MG63 (cell line): ENCODE measurements at regions not wholly inside any gene's neighbourhood (a gene's known extent, or its start where the extent isn't known, plus 50 kb on each side); places are given as distances from the start of the nearest gene placed in this dataset.
"Not testable (repeated sequence)": the region's sequence is repeated elsewhere in the genome, so short reads cannot be mapped to it uniquely, and the experiment has no call there.

ENCODE experiments used
- DNase-seq: peaks from one replicate; pipeline ENCODE4 v3.0.0-alpha.2; 2020
- H3K27me3 ChIP-seq: fragments of 250-450 bp; sonication (Bioruptor Pico); 2 replicates; pipeline ENCODE4 v1.5.1; 2020; ENCODE audit warnings: mild to moderate bottlenecking, moderate library complexity
- H3K36me3 ChIP-seq: fragments of 250-450 bp; sonication (Bioruptor Pico); 2 replicates; pipeline ENCODE4 v1.5.1; 2020; ENCODE audit warnings: mild to moderate bottlenecking, moderate library complexity
- H3K4me3 ChIP-seq: fragments of 250-450 bp; sonication (Bioruptor Pico); 2 replicates; pipeline ENCODE4 v1.5.1; 2020; ENCODE audit warnings: mild to moderate bottlenecking, moderate library complexity
- H3K9me3 ChIP-seq: fragments of 250-450 bp; sonication (Bioruptor Pico); 2 replicates; pipeline ENCODE4 v1.5.1; 2020; ENCODE audit warnings: mild to moderate bottlenecking, moderate library complexity

DNA sequence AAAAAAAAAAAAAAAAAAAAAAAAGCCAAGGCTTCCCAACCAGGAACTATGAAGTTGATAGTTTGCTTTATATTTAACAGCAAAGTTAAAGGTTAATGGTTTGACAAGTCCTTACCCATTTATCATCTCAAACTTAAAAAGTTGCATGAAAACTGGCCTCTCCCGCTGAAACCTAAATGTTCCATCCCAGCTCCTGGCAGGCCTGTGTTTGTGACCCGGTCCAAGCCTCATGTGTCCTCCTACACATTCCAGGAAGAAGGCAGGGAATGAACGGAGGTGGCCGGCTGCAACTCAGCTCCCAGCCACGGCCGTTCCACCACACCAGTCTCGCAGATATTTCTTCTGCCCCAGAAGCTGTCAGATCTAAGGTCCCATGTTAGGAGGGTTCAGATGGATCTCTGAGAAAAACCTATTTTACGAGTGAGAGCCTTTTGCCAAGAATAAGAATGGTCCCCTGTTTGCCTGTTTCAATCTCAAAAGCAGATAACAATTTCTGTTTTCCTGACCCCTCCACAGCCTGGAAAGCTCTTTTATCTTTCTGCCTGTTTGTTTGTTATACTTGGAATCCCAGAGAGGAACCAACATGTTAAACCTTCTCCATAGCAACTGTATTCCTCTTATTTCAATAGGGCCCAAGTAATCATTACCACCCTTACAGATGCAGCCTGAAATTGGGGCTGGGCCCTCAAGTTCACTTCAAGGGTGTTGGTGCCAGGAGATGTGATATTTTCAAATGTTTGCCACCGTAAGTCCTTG lies 56.5 kb downstream of the KCTD12 start:
- H3K27me3 ChIP-seq = no peaks in the 10 kb centered on the region
- DNase-seq = no peak

DNA sequence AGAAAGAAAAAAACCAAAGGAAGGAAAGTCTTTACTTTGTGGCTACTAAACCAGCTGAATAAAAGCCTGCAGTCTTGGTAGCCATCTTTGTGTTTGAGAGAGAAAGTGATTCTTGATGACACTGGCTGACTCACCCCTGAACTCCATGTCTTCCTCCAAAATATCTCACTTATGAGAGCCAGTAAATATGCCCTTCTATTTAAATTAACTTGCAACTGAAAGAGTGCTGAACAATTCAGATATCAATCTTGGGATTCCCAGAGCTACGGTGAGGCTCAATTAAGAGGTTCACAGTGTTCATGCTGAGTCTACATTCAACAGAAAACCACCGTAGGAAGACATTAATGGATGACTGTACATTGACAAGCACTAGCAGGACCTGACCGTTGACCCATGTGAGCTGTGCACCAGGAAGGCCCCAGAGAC lies 57.9 kb downstream of the KCTD12 start:
- Histone ChIP-seq H3K4me3 (no peak overlapping the region), H3K36me3 (no peaks in the 10 kb centered on the region), H3K9me3 (no peaks in the 10 kb centered on the region), H3K27me3 (no peaks in the 10 kb centered on the region)
- no peak for DNase-seq

More for the DNA sequence above, 56.5 kb downstream of the KCTD12 start:
- Histone ChIP-seq H3K36me3 (no peaks in the 10 kb centered on the region), H3K9me3 (no peaks in the 10 kb centered on the region), H3K4me3 (no peak overlapping the region)

DNA sequence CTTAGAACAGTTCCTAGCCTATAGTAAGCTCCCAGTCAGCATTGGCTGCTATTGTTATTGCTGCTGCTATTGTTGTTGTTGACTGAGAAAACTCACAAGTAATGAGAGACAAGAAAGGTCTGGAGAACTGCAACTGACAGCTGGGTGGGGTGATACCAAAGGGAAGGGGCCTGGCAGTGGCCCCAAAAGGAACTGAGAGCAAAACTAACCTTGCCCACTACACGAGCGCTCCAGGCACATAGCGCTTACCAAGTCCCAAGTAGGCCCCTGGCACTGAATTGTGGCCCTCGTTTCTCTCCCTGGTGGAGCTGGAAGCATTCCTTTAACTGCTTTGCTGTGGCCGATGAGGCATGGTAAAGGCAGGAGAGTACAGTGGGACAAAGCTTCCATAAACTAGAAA lies 59.7 kb downstream of the KCTD12 start:
- no peak overlapping the region for H3K4me3 ChIP-seq
- DNase-seq = no peak

DNA sequence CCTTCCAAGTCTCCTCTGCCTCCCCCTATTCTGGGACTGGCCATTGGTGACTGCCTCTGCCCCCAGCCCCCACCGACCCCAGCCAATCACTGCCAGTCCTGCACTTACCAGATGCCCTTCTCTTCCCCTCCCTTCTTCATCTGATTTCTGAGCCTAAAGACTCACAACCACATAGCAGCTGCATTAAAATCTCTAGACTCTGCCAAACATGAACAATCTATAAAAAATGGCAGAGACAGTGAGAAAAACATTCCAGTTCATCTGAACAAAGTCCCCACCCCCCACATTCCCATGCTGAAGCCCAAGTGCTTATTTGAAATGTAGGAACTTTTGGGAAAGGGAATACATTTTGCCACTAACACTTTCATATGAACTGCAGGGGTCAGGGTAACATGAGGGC lies 60.8 kb downstream of the KCTD12 start:
- no peaks in the 10 kb centered on the region for H3K36me3 ChIP-seq
- no peak for DNase-seq
- no peaks in the 10 kb centered on the region for H3K9me3 ChIP-seq
- no peaks in the 10 kb centered on the region for H3K27me3 ChIP-seq
- no peak overlapping the region for H3K4me3 ChIP-seq

More for the DNA sequence above, 59.7 kb downstream of the KCTD12 start:
- H3K36me3 ChIP-seq = no peaks in the 10 kb centered on the region
- no peaks in the 10 kb centered on the region for H3K9me3 ChIP-seq
- H3K27me3 ChIP-seq = no peaks in the 10 kb centered on the region

DNA sequence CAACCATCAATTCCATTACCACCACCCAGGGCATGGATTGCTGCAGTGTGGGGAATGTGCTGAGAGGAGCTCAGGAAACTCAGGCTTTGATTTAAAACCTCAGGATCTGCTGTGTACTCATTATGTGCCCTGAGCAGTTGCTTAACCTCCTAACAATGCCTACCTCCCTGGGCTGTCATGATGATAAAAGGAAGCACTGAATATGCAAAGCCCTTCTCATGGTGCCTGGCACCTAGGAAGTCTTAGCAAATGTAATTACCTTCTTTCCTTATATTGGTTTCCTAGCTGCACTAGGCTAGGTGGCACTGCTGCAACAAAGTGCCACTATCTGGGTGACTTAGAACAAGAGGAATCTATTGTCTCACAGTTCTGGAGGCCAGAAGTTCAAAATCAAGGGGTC lies 62.2 kb downstream of the KCTD12 start:
- Histone ChIP-seq H3K27me3 (no peaks in the 10 kb centered on the region), H3K4me3 (no peak overlapping the region), H3K9me3 (no peaks in the 10 kb centered on the region), H3K36me3 (no peaks in the 10 kb centered on the region)
- DNase-seq = no peak

DNA sequence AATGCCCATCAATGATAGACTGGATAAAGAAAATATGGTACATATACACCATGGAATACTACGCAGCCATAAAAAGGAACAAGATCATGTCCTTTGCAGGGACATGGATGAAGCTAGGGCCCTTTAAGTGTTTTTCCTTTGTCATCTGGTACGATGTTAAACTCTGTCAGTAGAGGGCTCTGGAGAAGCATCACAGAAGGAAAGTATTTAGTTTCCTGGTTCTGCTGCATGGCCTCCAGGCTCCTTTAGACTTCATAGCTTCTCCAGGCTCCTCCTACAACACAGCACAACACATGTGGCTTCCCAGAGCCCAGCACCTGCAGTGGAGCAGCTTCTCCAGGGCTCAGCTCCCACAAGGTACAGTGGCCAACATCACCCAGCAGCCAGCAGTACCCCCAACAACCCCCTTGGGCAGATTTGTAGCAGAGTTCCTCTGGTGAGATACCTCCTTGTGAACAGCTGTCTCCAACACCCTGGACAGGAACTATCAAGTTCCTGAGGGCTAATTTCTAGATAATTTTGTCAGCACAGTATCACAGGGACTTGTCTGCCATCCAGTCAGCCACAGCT lies 63.4 kb downstream of the KCTD12 start:
- Histone ChIP-seq H3K9me3 (no peaks in the 10 kb centered on the region), H3K27me3 (no peaks in the 10 kb centered on the region), H3K36me3 (no peaks in the 10 kb centered on the region), H3K4me3 (no peak overlapping the region)
- DNase-seq = no peak

DNA sequence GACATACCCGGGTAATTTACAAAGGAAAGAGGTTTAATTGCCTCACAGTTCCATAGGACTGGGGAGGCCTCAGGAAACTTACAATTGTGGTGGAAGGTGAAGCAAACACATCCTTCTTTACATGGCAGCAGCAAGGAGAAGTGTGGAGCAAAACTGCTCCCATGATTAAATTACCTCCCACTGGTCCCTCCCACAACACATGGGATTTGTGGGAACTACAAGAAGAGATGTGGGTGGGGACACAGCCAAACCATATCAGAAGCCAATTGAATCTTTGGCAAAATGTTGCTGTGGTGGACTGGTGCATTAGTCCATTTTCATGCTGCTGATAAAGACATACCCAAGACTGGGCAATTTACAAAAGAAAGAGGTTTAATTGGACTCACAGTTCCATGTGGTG lies 65.0 kb downstream of the KCTD12 start:
- not testable (repeated sequence) for H3K27me3 ChIP-seq, DNase-seq, H3K4me3 ChIP-seq, H3K9me3 ChIP-seq, H3K36me3 ChIP-seq

DNA sequence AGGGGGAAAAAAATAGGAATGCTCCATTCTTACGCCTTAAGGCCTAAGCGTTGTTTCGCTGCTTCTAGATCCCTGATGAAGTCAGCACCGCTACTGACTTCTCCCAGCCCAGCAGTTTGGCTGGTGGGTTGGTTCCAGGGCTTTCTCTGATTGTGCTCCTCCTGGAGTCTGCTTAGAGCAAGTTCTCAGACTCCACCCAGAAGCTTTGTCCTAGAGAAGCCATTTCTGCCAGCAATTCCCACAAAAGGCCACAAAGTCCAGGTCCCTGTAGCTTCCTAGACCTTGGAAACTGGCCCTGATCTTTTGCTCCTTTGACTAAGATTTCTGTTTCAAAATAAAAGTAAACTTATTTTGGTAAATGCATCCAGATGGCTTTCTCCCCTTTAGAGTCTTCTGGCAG lies 65.4 kb downstream of the KCTD12 start:
- DNase-seq = no peak
- Histone ChIP-seq H3K36me3 (no peaks in the 10 kb centered on the region), H3K4me3 (no peak overlapping the region), H3K9me3 (no peaks in the 10 kb centered on the region), H3K27me3 (no peaks in the 10 kb centered on the region)

DNA sequence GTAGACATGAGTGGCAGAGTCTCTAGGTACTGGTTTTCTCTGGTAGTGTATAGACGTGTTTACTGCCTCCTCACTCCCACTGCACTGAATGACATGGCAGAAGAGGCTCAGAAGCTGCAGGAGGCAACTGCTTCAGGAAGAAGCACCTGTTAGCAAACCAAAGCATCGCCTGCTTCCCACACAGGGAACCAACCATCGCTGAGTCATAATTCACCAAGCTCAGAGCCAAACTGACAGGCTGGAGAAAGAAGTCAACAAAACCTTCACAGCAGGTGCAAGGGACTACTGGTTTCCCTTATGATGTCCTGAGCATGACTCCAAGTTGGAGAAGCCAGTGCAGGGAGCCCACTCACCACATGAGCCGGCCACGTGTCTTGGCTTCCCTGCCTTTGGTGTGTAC lies 69.8 kb downstream of the KCTD12 start:
- H3K36me3 ChIP-seq = no peaks in the 10 kb centered on the region
- no peak overlapping the region for H3K4me3 ChIP-seq
- no peaks in the 10 kb centered on the region for H3K9me3 ChIP-seq
- no peaks in the 10 kb centered on the region for H3K27me3 ChIP-seq
- no peak for DNase-seq

DNA sequence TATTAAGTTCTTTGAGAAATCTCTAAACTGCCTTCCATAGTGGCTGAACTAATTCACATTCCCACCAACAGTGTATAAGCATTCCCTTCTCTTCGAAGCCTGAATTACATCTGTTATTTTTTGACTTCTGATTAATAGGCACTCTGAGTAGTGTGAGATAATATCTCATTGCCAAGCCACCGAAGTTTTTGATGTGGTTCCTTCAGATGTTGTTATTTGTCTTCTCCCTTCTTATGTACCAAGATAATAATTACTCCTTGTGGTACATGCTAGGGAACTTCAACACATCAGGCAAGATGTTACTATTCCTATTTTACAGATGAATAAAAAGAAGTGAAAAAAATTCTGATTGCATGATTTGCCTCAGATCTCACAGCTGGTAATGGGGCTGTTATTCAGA lies 70.9 kb downstream of the KCTD12 start:
- DNase-seq = no peak
- no peak overlapping the region for H3K4me3 ChIP-seq
- H3K9me3 ChIP-seq = peaks cover 3% of the 10 kb centered on the region
- H3K27me3 ChIP-seq = no peaks in the 10 kb centered on the region
- no peaks in the 10 kb centered on the region for H3K36me3 ChIP-seq

DNA sequence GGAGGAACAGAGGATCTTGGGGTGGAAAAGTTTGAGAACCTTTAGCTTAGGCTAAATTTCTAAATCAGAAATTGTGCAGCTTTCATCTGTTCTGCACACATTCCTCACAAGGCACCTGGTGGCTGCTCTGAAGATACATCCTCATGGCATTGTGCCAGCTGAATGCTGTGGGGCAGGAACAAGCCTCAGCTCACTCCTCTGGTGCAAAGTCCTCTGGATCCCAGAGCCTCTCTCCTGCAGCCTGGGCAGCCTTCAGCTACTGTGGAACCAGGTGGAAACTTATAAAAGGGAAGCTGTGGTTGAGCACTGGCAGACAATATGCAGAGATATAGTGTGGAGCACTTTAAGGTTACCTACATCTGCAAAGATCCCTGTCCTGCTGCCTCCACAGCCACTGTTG lies 72.3 kb downstream of the KCTD12 start:
- no peaks in the 10 kb centered on the region for H3K36me3 ChIP-seq
- H3K27me3 ChIP-seq = no peaks in the 10 kb centered on the region
- no peak for DNase-seq
- H3K4me3 ChIP-seq = no peak overlapping the region
- H3K9me3 ChIP-seq = peaks cover 4% of the 10 kb centered on the region

DNA sequence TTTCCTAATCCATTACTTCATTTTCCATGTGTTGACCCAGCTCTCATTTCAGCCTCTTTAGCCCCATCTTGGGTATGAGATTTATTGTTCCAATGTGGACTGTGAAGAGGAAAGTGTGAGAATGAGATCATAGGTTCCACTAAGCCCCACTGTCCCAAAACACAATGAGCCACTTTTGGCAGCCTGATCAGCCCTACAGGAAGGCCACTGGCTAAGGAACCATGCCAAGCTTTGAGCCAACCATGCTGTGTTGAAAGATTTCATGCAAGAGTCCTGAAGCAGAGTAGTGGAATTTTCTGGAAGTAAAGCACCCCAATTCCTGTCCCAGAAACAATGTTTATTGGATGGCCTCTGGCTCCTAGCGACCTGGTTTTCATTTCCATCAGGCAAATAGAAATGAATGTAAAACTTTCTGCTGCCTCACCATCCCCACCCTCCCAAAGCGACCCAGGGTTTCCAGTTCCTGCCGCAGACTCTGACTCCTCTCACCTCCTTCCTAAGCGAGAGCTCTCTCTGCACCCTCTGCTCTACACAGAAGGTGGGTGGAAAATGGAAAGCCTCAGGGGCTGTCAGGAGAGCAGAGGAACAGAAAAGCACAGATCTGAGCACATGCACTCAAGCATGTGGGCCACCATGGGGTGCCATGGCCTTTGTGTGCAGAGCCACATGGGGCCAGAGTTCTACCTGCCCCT lies 73.1 kb downstream of the KCTD12 start:
- Histone ChIP-seq H3K4me3 (no peak overlapping the region), H3K36me3 (no peaks in the 10 kb centered on the region), H3K27me3 (no peaks in the 10 kb centered on the region), H3K9me3 (peaks cover 4% of the 10 kb centered on the region)
- peak; percentile 72 for DNase-seq

DNA sequence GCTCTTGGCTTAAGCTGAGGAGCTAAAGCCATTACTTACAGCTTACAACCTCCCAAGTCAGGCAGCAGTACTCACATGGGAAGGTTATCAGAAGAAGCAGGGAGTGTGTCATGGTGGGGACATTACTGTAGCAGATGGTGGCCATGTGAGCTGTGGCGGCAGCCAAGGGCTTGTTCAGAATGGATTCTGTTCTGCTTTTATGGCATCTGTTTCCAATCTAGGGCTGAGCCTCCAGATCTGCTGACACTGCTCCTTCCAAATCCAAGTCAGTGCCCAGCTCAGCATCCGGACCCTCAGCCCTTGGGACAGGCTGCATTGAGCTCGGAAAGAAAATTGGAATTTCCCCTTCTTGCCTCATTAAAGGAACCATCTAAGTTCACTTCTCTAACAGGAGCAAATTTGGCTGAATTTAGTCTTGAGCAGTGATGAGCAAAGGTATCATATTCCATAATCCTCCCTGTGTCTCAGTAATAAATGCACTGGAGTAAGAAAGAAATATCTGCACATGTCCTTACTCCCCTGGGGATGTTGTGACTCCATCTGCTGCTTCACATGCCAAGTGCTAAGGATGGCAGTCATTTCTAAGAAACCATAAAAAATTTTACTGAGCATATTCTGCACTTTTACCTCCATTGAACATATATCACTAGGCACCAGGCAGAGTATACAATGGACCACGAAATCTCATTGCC lies 73.9 kb downstream of the KCTD12 start:
- no peaks in the 10 kb centered on the region for H3K27me3 ChIP-seq
- DNase-seq = no peak
- peaks cover 4% of the 10 kb centered on the region for H3K9me3 ChIP-seq
- H3K4me3 ChIP-seq = no peak overlapping the region
- H3K36me3 ChIP-seq = no peaks in the 10 kb centered on the region

DNA sequence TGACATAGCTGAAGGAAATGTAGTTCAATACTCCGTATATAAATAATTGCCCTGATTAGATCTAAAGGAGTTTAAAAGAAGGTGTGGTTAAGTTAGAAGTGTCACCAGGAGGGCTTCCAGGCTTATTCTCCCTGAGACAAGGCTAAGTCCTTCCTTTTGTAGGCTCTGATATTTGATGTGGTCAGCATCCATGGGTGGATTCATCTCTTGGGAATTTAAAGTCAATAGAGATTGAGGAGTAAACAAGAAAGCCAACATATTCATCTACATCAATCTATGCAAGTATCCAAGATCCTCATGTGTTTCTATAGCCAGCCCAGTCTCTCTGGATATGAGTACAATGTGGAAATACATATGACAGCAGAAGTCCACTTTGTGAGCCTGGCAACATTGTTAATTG lies 76.8 kb downstream of the KCTD12 start:
- no peak for DNase-seq
- no peaks in the 10 kb centered on the region for H3K36me3 ChIP-seq
- H3K27me3 ChIP-seq = no peaks in the 10 kb centered on the region
- no peak overlapping the region for H3K4me3 ChIP-seq
- peaks cover 4% of the 10 kb centered on the region for H3K9me3 ChIP-seq

DNA sequence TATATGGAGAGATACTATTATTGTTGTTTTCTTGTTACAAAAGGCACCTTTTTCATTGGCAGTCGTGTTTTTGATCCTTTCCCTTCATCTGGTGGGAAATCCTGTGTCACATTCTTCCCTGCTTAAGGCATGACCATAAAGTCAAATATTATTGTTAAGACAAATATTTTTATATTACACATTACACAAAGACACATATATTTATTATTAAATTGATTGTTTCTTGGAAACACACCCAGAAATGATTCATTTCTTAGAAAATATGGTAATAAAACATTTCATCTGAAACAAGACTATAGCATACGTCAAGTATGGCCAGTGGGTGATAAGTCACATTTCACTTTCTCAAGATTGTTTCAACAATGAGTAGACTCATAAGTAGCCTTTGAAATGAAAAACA lies 77.3 kb downstream of the KCTD12 start:
- H3K27me3 ChIP-seq = no peaks in the 10 kb centered on the region
- H3K9me3 ChIP-seq = peaks cover 4% of the 10 kb centered on the region
- H3K36me3 ChIP-seq = no peaks in the 10 kb centered on the region
- DNase-seq = no peak
- H3K4me3 ChIP-seq = no peak overlapping the region

DNA sequence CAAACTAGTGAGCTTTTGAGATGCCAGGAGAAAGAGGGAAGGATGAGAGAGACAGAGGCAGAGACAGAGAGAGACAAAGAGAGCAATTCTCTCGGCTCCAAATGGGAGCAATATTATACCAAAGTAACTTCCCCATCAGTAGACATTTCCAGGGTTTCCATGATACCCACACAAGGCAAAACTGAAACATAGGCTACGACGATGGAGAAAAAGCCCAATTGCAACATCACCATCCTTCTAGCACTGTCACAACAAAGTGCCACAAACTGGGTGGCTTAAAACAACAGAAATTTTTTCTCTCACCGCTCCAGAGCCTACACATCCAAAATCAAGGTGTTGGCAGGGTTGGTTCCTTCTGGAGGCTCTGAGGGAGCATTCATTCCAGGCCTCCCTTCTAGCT lies 81.4 kb downstream of the KCTD12 start:
- Histone ChIP-seq H3K36me3 (no peaks in the 10 kb centered on the region), H3K27me3 (no peaks in the 10 kb centered on the region), H3K9me3 (no peaks in the 10 kb centered on the region; the same call in 1 of the 2 replicates), H3K4me3 (no peak overlapping the region)
- DNase-seq = no peak

DNA sequence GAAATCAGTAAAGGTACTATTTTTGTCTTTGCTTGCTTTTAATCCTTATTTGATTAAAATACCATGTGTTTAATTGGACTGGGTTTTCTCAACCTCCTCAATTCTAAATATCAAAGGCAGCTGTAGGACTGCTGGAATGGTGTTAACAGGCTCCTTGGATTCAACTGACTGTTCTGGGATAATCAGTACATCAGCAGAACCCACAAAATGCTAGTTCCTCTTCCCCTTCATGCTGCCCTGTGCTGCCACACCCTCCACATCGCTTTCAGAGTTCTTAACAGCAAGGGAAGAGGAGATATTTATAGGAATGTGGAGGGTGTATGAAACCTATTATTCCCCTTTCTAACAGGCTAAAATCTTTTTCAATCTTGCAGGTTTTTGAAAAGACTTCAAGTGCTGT lies 82.4 kb downstream of the KCTD12 start:
- Histone ChIP-seq H3K36me3 (no peaks in the 10 kb centered on the region), H3K27me3 (no peaks in the 10 kb centered on the region), H3K4me3 (no peak overlapping the region), H3K9me3 (no peaks in the 10 kb centered on the region; the same call in 1 of the 2 replicates)
- no peak for DNase-seq
